ENCODE measurements at regions not wholly inside any gene's neighbourhood (a gene's known extent, or its start where the extent isn't known, plus 50 kb on each side); places are given as distances from the start of the nearest gene placed in this dataset.
A peak's percentile ranks its signal among the peaks of the same experiment; 100 is the strongest.

DNA sequence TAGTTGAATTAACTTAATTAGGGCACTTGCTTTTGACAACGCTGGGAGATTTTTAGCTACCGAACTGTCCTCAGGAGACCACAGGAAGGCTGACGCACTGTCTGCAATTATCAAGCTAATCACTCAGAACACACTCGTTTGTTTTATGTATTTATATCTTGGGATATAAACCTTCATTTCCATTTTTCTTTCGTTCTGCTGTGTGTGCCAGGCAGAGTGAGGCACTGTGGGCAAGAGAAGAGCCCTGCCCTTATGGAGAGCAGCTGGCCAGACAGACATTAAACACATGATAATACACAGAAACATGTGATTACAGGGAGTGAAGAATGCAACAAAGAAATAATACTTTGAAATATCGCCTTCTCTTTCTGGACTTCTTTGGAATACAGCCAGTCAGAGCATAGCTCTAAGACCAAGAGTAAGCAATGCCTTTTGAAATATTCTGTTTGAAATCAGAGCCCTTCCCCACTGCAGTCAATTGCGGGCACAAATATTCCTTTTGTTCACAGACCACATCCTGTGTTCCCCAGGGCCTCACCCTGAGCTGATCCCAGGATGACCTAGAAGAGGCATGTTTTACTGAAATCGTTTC, 96.8 kb downstream of the ANKRD60 start:
- peaks cover 0 to 25% (median 17%) of the 10 kb centered on the region in 5 donors for H3K4me1 ChIP-seq (ENCODE audit: control insufficient read depth in 5 of 5, insufficient read depth in 5 of 5, low read length in 5 of 5)

DNA sequence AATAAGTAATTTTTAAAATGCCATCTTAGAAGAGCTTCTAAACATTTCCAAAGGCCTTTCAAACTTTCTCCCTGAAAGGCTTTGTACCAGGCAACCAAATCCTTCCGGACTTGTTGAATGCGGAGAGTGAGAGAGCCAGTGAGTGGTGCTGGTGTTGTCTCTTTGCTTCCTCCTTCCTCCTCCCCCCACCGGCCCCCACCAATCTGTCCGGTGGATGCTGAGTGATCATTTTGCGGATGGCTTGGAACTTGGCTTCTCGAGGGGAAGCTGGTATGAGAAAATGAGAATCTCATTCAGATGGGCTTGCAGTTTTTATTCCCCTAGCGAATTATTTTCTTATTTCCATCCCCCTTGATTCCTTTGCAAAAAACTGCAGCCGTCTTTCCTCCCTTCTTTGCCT, 97.3 kb downstream of the ANKRD60 start:
- H3K4me3 ChIP-seq (ENCODE audit: low read depth in 1 of 5, low read length in 5 of 5), result no peak overlapping the region
- H3K27me3 ChIP-seq (ENCODE audit: control insufficient read depth in 5 of 5, insufficient read depth in 4 of 5, low read length in 5 of 5), result peaks cover 3 to 20% (median 10%) of the 10 kb centered on the region in 5 donors
- peaks cover 0 to 6% (median 3%) of the 10 kb centered on the region in 5 donors for H3K9me3 ChIP-seq (ENCODE audit: control insufficient read depth in 5 of 5, low read length in 5 of 5)
- peak overlapping the region in 1 of 5 donors; percentile 41 for H3K9ac ChIP-seq (ENCODE audit: low read length in 5 of 5)
- no peak overlapping the region for H3K27ac ChIP-seq (ENCODE audit: low read depth, low read length)
- H3K36me3 ChIP-seq (ENCODE audit: control insufficient read depth in 5 of 5, insufficient read depth in 5 of 5, low read length in 5 of 5), result no peaks in the 10 kb centered on the region
- H3K4me1 ChIP-seq (ENCODE audit: control insufficient read depth in 5 of 5, insufficient read depth in 5 of 5, low read length in 5 of 5), result peaks cover 0 to 25% (median 17%) of the 10 kb centered on the region in 5 donors

More for the DNA sequence above, 96.8 kb downstream of the ANKRD60 start:
- Histone ChIP-seq H3K36me3 (ENCODE audit: control insufficient read depth in 5 of 5, insufficient read depth in 5 of 5, low read length in 5 of 5) (no peaks in the 10 kb centered on the region), H3K4me3 (ENCODE audit: low read depth in 1 of 5, low read length in 5 of 5) (no peak overlapping the region), H3K27me3 (ENCODE audit: control insufficient read depth in 5 of 5, insufficient read depth in 4 of 5, low read length in 5 of 5) (peaks cover 3 to 20% (median 10%) of the 10 kb centered on the region in 5 donors), H3K27ac (ENCODE audit: low read depth, low read length) (no peak overlapping the region), H3K9me3 (ENCODE audit: control insufficient read depth in 5 of 5, low read length in 5 of 5) (peaks cover 0 to 3% (median 0%) of the 10 kb centered on the region in 5 donors), H3K9ac (ENCODE audit: low read length in 5 of 5) (peak overlapping the region in 1 of 5 donors; percentile 41)

DNA sequence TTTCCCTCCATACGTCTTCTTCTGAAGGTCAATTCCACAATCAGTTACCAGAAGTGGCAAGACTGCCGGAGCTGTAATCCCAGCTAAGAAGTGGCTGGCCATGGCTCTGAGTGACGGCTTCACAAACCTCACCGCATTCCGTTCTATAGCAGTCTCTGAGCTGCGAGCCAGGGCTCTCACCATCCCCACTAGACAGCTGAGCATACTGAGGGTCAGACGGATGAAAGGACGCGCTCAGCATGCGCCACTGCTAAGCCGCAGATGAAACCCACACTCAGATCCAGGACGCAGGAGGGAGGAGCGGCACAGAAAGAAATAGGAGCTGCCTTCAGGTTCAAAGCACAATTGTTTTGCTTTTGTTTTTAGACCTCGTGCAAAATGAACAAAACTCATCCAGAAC, 97.9 kb downstream of the ANKRD60 start:
- peaks cover 0 to 25% (median 17%) of the 10 kb centered on the region in 5 donors for H3K4me1 ChIP-seq (ENCODE audit: control insufficient read depth in 5 of 5, insufficient read depth in 5 of 5, low read length in 5 of 5)
- H3K36me3 ChIP-seq (ENCODE audit: control insufficient read depth in 5 of 5, insufficient read depth in 5 of 5, low read length in 5 of 5), result no peaks in the 10 kb centered on the region
- H3K9ac ChIP-seq (ENCODE audit: low read length in 5 of 5), result no peak overlapping the region
- H3K27ac ChIP-seq (ENCODE audit: low read depth, low read length), result no peak overlapping the region
- no peak overlapping the region for H3K4me3 ChIP-seq (ENCODE audit: low read depth in 1 of 5, low read length in 5 of 5)
- peaks cover 0 to 8% (median 4%) of the 10 kb centered on the region in 5 donors for H3K9me3 ChIP-seq (ENCODE audit: control insufficient read depth in 5 of 5, low read length in 5 of 5)
- peaks cover 1 to 14% (median 8%) of the 10 kb centered on the region in 5 donors for H3K27me3 ChIP-seq (ENCODE audit: control insufficient read depth in 5 of 5, insufficient read depth in 4 of 5, low read length in 5 of 5)

DNA sequence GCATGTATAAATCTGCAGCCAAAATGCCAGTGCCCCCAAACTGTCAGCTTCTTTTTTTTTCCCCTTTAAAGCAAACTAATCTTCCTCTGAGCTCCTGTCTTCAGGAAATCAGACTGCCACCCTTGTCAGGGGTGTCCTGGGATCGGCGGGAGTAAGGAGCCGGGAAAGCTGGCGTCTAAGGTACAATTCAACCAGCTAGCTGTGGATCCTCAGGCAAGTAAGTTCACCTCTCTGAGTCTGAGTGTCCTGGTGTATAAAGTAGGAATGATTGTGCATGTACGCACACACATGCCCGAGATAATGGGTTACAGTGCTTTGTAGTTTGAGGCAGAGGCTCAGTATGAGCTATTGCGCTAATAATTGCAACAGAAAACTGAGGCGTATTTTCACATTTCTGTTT, 98.3 kb downstream of the ANKRD60 start:
- peaks cover 2 to 13% (median 8%) of the 10 kb centered on the region in 5 donors for H3K9me3 ChIP-seq (ENCODE audit: control insufficient read depth in 5 of 5, low read length in 5 of 5)
- H3K4me3 ChIP-seq (ENCODE audit: low read depth in 1 of 5, low read length in 5 of 5), result no peak overlapping the region
- no peak overlapping the region for H3K27ac ChIP-seq (ENCODE audit: low read depth, low read length)
- no peaks in the 10 kb centered on the region for H3K36me3 ChIP-seq (ENCODE audit: control insufficient read depth in 5 of 5, insufficient read depth in 5 of 5, low read length in 5 of 5)
- peaks cover 0 to 25% (median 16%) of the 10 kb centered on the region in 5 donors for H3K4me1 ChIP-seq (ENCODE audit: control insufficient read depth in 5 of 5, insufficient read depth in 5 of 5, low read length in 5 of 5)
- H3K27me3 ChIP-seq (ENCODE audit: control insufficient read depth in 5 of 5, insufficient read depth in 4 of 5, low read length in 5 of 5), result peaks cover 0 to 12% (median 4%) of the 10 kb centered on the region in 5 donors
- no peak overlapping the region for H3K9ac ChIP-seq (ENCODE audit: low read length in 5 of 5)

- Histone ChIP-seq H3K27ac (ENCODE audit: low read depth, low read length) (no peak overlapping the region), H3K36me3 (ENCODE audit: control insufficient read depth in 5 of 5, insufficient read depth in 5 of 5, low read length in 5 of 5) (no peaks in the 10 kb centered on the region), H3K9ac (ENCODE audit: low read length in 5 of 5) (no peak overlapping the region), H3K9me3 (ENCODE audit: control insufficient read depth in 5 of 5, low read length in 5 of 5) (peaks cover 3 to 13% (median 9%) of the 10 kb centered on the region in 5 donors), H3K27me3 (ENCODE audit: control insufficient read depth in 5 of 5, insufficient read depth in 4 of 5, low read length in 5 of 5) (peaks cover 0 to 11% (median 4%) of the 10 kb centered on the region in 5 donors), H3K4me1 (ENCODE audit: control insufficient read depth in 5 of 5, insufficient read depth in 5 of 5, low read length in 5 of 5) (peaks cover 0 to 25% (median 16%) of the 10 kb centered on the region in 5 donors), H3K4me3 (ENCODE audit: low read depth in 1 of 5, low read length in 5 of 5) (no peak overlapping the region)
Measured at GRCh38 chr20:58129721-58130151, 98.7 kb downstream of the ANKRD60 start.

DNA sequence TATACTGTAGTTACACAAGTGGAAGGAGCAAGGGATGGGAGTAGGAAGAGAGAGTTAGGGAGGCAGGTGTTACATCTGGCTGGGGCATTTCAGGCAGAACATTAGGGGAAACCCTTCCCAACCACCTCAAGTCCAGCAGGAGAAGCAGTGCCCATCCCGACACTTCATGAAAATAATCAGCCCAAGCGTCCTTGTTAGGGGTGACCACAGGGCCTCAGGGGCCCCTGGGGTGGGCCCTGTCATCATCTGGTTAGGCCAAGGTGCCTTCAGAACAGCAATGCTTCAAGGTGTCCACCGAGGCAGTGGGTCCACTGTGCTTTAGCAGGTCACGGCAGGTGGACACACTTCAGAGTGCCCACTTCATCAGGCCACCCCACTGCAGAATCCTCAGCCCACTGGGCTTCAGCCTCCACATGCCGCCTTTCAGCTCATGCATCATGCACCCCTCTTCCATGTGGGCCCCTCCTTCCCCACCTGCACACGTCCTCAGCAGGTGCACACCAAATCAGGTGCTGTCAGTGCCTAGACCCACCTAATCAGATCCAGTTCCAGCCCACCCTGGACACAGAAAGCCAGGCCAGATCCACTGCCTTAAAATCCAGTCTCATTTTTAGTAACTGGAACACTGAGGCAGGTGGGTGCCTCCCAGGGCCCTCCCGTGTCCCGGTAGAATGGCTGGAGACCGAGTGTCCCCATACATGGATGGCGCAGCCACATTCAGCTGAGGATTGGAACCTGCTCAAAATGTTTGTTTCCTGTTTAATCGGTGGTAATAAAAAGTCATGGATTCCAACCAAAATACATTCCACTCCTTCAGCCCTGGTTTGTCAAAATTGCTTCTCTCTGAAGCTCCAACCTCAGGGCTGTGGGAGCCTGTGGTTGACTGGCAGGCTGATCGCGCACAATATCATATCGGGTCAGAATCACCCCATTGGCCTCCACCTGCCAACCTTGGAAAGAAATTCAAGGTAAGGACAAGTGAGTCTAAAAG, 99.5 kb downstream of the ANKRD60 start:
- Histone ChIP-seq H3K27ac (ENCODE audit: low read depth, low read length) (no peak overlapping the region), H3K27me3 (ENCODE audit: control insufficient read depth in 5 of 5, insufficient read depth in 4 of 5, low read length in 5 of 5) (peaks cover 0 to 8% (median 4%) of the 10 kb centered on the region in 5 donors), H3K4me3 (ENCODE audit: low read depth in 1 of 5, low read length in 5 of 5) (no peak overlapping the region), H3K4me1 (ENCODE audit: control insufficient read depth in 5 of 5, insufficient read depth in 5 of 5, low read length in 5 of 5) (peaks cover 0 to 25% (median 16%) of the 10 kb centered on the region in 5 donors), H3K9ac (ENCODE audit: low read length in 5 of 5) (no peak overlapping the region), H3K36me3 (ENCODE audit: control insufficient read depth in 5 of 5, insufficient read depth in 5 of 5, low read length in 5 of 5) (no peaks in the 10 kb centered on the region), H3K9me3 (ENCODE audit: control insufficient read depth in 5 of 5, low read length in 5 of 5) (peaks cover 5 to 18% (median 9%) of the 10 kb centered on the region in 5 donors)

- H3K4me3 ChIP-seq (ENCODE audit: low read depth in 1 of 5, low read length in 5 of 5), result no peak overlapping the region
- H3K9ac ChIP-seq (ENCODE audit: low read length in 5 of 5), result no peak overlapping the region
- no peak overlapping the region for H3K27ac ChIP-seq (ENCODE audit: low read depth, low read length)
- H3K27me3 ChIP-seq (ENCODE audit: control insufficient read depth in 5 of 5, insufficient read depth in 4 of 5, low read length in 5 of 5), result peaks cover 0 to 8% (median 4%) of the 10 kb centered on the region in 5 donors
- no peaks in the 10 kb centered on the region for H3K36me3 ChIP-seq (ENCODE audit: control insufficient read depth in 5 of 5, insufficient read depth in 5 of 5, low read length in 5 of 5)
- peaks cover 0 to 19% (median 8%) of the 10 kb centered on the region in 5 donors for H3K4me1 ChIP-seq (ENCODE audit: control insufficient read depth in 5 of 5, insufficient read depth in 5 of 5, low read length in 5 of 5)
- H3K9me3 ChIP-seq (ENCODE audit: control insufficient read depth in 5 of 5, low read length in 5 of 5), result peaks cover 5 to 18% (median 9%) of the 10 kb centered on the region in 5 donors
Measured at GRCh38 chr20:58127701-58128111, 100.7 kb downstream of the ANKRD60 start.

- H3K9me3 ChIP-seq (ENCODE audit: control insufficient read depth in 5 of 5, low read length in 5 of 5), result peaks cover 5 to 18% (median 9%) of the 10 kb centered on the region in 5 donors
- H3K4me3 ChIP-seq (ENCODE audit: low read depth in 1 of 5, low read length in 5 of 5), result no peak overlapping the region
- no peak overlapping the region for H3K9ac ChIP-seq (ENCODE audit: low read length in 5 of 5)
- peaks cover 0 to 7% (median 4%) of the 10 kb centered on the region in 5 donors for H3K27me3 ChIP-seq (ENCODE audit: control insufficient read depth in 5 of 5, insufficient read depth in 4 of 5, low read length in 5 of 5)
- H3K27ac ChIP-seq (ENCODE audit: low read depth, low read length), result no peak overlapping the region
- peaks cover 0 to 6% (median 0%) of the 10 kb centered on the region in 5 donors for H3K4me1 ChIP-seq (ENCODE audit: control insufficient read depth in 5 of 5, insufficient read depth in 5 of 5, low read length in 5 of 5)
- no peaks in the 10 kb centered on the region for H3K36me3 ChIP-seq (ENCODE audit: control insufficient read depth in 5 of 5, insufficient read depth in 5 of 5, low read length in 5 of 5)
Measured at GRCh38 chr20:58125726-58126125, 102.7 kb downstream of the ANKRD60 start.

- no peaks in the 10 kb centered on the region for H3K36me3 ChIP-seq (ENCODE audit: control insufficient read depth in 5 of 5, insufficient read depth in 5 of 5, low read length in 5 of 5)
- H3K9me3 ChIP-seq (ENCODE audit: control insufficient read depth in 5 of 5, low read length in 5 of 5), result peaks cover 0 to 13% (median 3%) of the 10 kb centered on the region in 5 donors
- no peak overlapping the region for H3K27ac ChIP-seq (ENCODE audit: low read depth, low read length)
Measured at GRCh38 chr20:58117944-58118343, 110.5 kb downstream of the ANKRD60 start.

More at GRCh38 chr20:58117944-58118343, 110.5 kb downstream of the ANKRD60 start:
- Histone ChIP-seq H3K4me3 (ENCODE audit: low read depth in 1 of 5, low read length in 5 of 5) (no peak overlapping the region), H3K27me3 (ENCODE audit: control insufficient read depth in 5 of 5, insufficient read depth in 4 of 5, low read length in 5 of 5) (no peaks in the 10 kb centered on the region), H3K9ac (ENCODE audit: low read length in 5 of 5) (no peak overlapping the region), H3K4me1 (ENCODE audit: control insufficient read depth in 5 of 5, insufficient read depth in 5 of 5, low read length in 5 of 5) (peaks cover 0 to 12% (median 5%) of the 10 kb centered on the region in 5 donors)

Measured in subcutaneous abdominal adipose tissue (tissue), 5 donors.